ENCODE measurements at regions not wholly inside any gene's neighbourhood (a gene's known extent, or its start where the extent isn't known, plus 50 kb on each side); places are given as distances from the start of the nearest gene placed in this dataset.

DNA sequence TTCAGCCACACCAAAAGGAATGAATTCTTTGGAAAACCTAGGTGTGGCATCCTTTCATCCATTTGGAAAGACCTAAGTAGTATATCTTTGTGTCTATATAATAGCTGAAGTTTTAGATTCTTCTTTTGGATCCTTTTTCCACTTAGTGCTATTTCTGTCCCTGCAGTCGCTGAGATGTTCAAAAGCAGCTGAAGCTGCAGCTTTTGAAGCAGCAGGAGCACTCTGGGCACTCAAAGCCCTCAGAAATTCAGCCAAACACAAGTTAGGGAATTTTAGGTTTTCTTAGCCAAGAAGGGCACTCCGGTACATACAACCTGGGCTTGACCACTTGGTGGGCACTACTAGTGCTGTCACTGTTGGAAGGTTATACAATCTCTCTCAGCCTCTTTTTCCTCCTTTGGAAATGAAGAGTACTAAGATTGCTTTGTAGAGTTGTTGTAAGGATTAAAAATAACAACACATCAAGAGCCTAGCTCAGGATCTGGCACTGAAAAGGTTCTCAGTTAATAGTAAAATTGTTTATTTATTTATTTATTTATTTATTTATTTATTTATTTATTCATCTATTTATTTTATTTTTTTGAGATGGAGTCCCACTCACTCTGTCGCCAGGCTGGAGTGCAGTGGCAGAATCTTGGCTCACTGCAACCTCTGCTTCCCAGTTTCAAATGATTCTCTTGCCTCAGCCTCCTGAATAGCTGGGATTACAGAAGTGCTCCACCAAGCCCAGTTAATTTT lies 71.9 kb upstream of the SLC22A16 start:
- peaks cover 2% of the 10 kb centered on the region; the same call in 1 of the 2 replicates for H3K27me3 Mint-ChIP-seq (ENCODE audit: insufficient read depth)

GRCh38 chr6:110547266-110547964 lies 71.0 kb upstream of the SLC22A16 start:
- H3K4me1 Mint-ChIP-seq (ENCODE audit: low read depth): peaks cover 50% of the 10 kb centered on the region
- TF ChIP-seq, protein P1, sequence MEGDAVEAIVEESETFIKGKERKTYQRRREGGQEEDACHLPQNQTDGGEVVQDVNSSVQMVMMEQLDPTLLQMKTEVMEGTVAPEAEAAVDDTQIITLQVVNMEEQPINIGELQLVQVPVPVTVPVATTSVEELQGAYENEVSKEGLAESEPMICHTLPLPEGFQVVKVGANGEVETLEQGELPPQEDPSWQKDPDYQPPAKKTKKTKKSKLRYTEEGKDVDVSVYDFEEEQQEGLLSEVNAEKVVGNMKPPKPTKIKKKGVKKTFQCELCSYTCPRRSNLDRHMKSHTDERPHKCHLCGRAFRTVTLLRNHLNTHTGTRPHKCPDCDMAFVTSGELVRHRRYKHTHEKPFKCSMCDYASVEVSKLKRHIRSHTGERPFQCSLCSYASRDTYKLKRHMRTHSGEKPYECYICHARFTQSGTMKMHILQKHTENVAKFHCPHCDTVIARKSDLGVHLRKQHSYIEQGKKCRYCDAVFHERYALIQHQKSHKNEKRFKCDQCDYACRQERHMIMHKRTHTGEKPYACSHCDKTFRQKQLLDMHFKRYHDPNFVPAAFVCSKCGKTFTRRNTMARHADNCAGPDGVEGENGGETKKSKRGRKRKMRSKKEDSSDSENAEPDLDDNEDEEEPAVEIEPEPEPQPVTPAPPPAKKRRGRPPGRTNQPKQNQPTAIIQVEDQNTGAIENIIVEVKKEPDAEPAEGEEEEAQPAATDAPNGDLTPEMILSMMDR (IDR thresholded peaks at IDR 0.05): no peak
- H3K9me3 Mint-ChIP-seq: peaks cover 45% of the 10 kb centered on the region
- H3K4me3 Mint-ChIP-seq: peak overlapping the region; percentile 85
- H3K36me3 Mint-ChIP-seq (ENCODE audit: low read depth): peaks cover 50% of the 10 kb centered on the region
- H3K27ac Mint-ChIP-seq: peak overlapping the region; percentile 92
- peaks cover 2% of the 10 kb centered on the region; the same call in 1 of the 2 replicates for H3K27me3 Mint-ChIP-seq (ENCODE audit: insufficient read depth)
- peak; percentile 75 for DNase-seq

More for the DNA sequence above, 71.9 kb upstream of the SLC22A16 start:
- TF ChIP-seq, protein P1 (IDR thresholded peaks at IDR 0.05): no peak
- H3K9me3 Mint-ChIP-seq: peaks cover 52% of the 10 kb centered on the region
- H3K4me3 Mint-ChIP-seq: peak overlapping the region; percentile 85; the same call in 1 of the 2 replicates
- H3K36me3 Mint-ChIP-seq (ENCODE audit: low read depth): peaks cover 55% of the 10 kb centered on the region
- peak overlapping the region; percentile 92; the same call in 1 of the 2 replicates for H3K27ac Mint-ChIP-seq
- H3K4me1 Mint-ChIP-seq (ENCODE audit: low read depth): peaks cover 42% of the 10 kb centered on the region
- no peak for DNase-seq

- Mint-ChIP-seq H3K4me1 (ENCODE audit: low read depth) (peaks cover 63% of the 10 kb centered on the region), H3K27ac (no peak overlapping the region), H3K36me3 (ENCODE audit: low read depth) (peaks cover 36% of the 10 kb centered on the region), H3K9me3 (peaks cover 30% of the 10 kb centered on the region), H3K27me3 (ENCODE audit: insufficient read depth) (no peaks in the 10 kb centered on the region; the same call in 1 of the 2 replicates), H3K4me3 (no peak overlapping the region)
- DNase-seq: no peak
- TF ChIP-seq, protein P1 (IDR thresholded peaks at IDR 0.05): no peak
Observed at GRCh38 chr6:110545081-110545872, 68.9 kb upstream of the SLC22A16 start.

- Mint-ChIP-seq H3K27me3 (ENCODE audit: insufficient read depth) (no peaks in the 10 kb centered on the region; the same call in 1 of the 2 replicates), H3K4me1 (ENCODE audit: low read depth) (peaks cover 70% of the 10 kb centered on the region), H3K36me3 (ENCODE audit: low read depth) (peaks cover 42% of the 10 kb centered on the region), H3K4me3 (no peak overlapping the region), H3K9me3 (peaks cover 32% of the 10 kb centered on the region), H3K27ac (no peak overlapping the region)
- no peak for DNase-seq
- TF ChIP-seq, protein P1 (IDR thresholded peaks at IDR 0.05): no peak
Observed at GRCh38 chr6:110544472-110544871, 68.1 kb upstream of the SLC22A16 start.

DNA sequence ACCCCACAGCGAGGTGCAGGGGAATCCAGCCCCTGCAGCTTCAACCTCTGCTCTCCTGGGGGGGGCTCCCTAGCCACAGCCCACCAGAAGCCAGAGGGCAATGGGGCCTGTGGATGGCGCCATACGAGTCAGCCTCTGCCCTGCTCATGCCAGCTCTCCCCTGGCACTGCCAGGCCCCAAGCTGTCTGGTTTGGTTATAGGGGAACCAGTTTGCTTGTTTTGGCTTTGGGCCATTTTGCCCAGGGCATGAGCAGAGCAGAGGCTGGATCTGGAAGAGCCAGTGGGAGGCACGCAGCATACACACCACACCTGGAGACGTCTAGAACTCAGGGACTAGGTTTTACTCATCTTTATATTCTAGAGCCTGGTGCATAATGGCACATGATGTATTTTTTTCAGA lies 66.7 kb upstream of the SLC22A16 start:
- peaks cover 50% of the 10 kb centered on the region for H3K36me3 Mint-ChIP-seq (ENCODE audit: low read depth)
- TF ChIP-seq, protein P1 (IDR thresholded peaks at IDR 0.05): peak; percentile 21; the same call in 1 of the 2 replicates
- peaks cover 80% of the 10 kb centered on the region for H3K4me1 Mint-ChIP-seq (ENCODE audit: low read depth)
- no peak for DNase-seq
- H3K9me3 Mint-ChIP-seq: peaks cover 40% of the 10 kb centered on the region
- peak overlapping the region; percentile 77 for H3K27ac Mint-ChIP-seq
- H3K4me3 Mint-ChIP-seq: peak overlapping the region; percentile 44; the same call in 1 of the 2 replicates
- H3K27me3 Mint-ChIP-seq (ENCODE audit: insufficient read depth): no peaks in the 10 kb centered on the region; the same call in 1 of the 2 replicates
